ENCODE measurements at regions not wholly inside any gene's neighbourhood (a gene's known extent, or its start where the extent isn't known, plus 50 kb on each side); places are given as distances from the start of the nearest gene placed in this dataset.

DNA sequence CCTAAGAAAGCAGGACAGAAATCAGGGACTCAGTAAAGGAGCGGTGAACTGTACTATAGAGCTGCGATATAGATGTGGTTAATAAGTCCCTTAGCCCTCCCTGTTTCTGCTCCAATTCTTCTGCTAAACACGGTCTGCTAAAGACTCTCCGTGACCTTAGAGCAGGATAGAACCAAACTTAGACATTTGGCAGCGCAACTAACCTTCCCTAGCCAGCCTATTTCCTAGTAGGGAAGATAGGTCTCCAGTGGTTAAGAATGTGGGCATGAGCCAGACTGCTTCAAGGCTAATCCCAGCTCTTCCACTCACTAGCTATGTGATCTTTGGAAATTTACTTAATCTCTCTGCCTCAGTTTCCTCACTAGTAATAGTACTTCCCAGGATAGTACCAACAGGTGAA is 193.6 kb upstream of the IL12A start:
- Mint-ChIP-seq H3K27ac (no peak overlapping the region), H3K27me3 (ENCODE audit: low read depth) (peaks cover 2% of the 10 kb centered on the region), H3K9me3 (no peaks in the 10 kb centered on the region), H3K36me3 (ENCODE audit: low read depth) (no peaks in the 10 kb centered on the region), H3K4me1 (ENCODE audit: low read depth) (no peaks in the 10 kb centered on the region), H3K4me3 (no peak overlapping the region)
- DNase-seq (ENCODE audit: low spot score): no peak

DNA sequence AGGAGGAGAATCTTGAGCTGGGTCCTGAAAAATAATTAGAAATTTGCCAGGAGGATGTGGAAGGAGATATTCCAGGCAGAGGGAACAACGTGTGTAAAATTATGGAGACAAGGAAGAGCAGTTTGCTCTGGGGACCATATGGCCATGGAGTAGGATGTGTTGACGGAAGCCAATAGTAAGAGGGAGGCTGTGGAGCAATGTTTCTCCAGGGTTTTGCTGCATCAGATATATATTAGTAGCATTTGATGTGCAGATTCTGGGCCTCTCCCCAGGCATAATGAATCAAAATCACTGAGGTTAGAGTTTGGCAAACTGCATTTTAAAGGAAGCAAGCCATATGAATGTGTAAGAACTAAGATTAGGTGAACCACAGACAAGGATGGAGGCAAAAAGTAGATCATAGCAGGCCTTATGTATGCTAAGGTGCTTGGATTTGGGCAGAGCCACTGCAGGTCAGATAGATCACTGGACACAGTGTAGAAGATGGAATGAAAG is 192.9 kb upstream of the IL12A start:
- no peaks in the 10 kb centered on the region for H3K9me3 Mint-ChIP-seq
- no peaks in the 10 kb centered on the region for H3K4me1 Mint-ChIP-seq (ENCODE audit: low read depth)
- H3K4me3 Mint-ChIP-seq: no peak overlapping the region
- H3K36me3 Mint-ChIP-seq (ENCODE audit: low read depth): no peaks in the 10 kb centered on the region
- DNase-seq (ENCODE audit: low spot score): no peak
- H3K27me3 Mint-ChIP-seq (ENCODE audit: low read depth): peaks cover 2% of the 10 kb centered on the region
- no peak overlapping the region for H3K27ac Mint-ChIP-seq

DNA sequence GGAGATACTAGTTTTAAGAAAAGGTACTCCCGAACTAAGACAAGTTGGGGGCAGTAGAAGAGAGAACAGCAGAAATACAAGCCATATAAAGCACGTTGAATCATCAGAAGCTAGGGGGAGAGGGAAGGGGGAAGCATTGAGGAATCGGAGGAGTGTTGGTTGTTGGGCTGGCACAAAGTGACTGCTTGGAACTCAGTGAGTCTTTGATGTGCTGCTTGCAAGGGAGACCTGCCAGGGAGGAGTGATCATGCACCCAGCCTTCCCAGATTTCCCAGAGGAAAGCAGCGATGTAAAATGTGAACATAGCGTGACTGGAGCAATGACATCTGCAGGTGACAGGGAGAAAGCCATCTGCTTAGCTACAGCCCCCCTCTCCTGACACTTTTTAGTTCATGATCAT is 192.4 kb upstream of the IL12A start:
- Mint-ChIP-seq H3K4me1 (ENCODE audit: low read depth) (no peaks in the 10 kb centered on the region), H3K27me3 (ENCODE audit: low read depth) (peaks cover 2% of the 10 kb centered on the region), H3K27ac (no peak overlapping the region), H3K4me3 (no peak overlapping the region), H3K9me3 (no peaks in the 10 kb centered on the region), H3K36me3 (ENCODE audit: low read depth) (no peaks in the 10 kb centered on the region)
- DNase-seq (ENCODE audit: low spot score): no peak

DNA sequence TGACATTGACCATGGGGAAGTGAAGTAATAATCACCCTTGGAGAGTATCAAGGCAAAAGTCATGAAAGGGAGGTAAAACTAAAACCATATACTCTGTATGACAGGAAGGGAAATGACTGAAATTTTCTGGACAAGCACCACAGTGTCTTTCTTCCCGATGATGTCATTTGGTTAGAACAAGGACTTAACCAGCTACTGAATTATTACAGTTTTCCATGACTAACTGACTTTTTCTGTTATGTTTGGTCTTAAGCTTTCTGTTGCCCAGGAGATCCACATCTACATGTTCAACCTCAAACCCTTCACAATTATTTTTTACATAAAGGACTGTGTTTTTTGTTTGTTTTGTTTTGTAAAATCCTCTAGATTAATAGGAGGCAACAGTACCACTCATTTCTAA is 191.9 kb upstream of the IL12A start:
- H3K9me3 Mint-ChIP-seq: no peaks in the 10 kb centered on the region
- no peaks in the 10 kb centered on the region for H3K36me3 Mint-ChIP-seq (ENCODE audit: low read depth)
- no peak overlapping the region for H3K27ac Mint-ChIP-seq
- peaks cover 2% of the 10 kb centered on the region for H3K27me3 Mint-ChIP-seq (ENCODE audit: low read depth)
- no peaks in the 10 kb centered on the region for H3K4me1 Mint-ChIP-seq (ENCODE audit: low read depth)
- no peak for DNase-seq (ENCODE audit: low spot score)
- no peak overlapping the region for H3K4me3 Mint-ChIP-seq

DNA sequence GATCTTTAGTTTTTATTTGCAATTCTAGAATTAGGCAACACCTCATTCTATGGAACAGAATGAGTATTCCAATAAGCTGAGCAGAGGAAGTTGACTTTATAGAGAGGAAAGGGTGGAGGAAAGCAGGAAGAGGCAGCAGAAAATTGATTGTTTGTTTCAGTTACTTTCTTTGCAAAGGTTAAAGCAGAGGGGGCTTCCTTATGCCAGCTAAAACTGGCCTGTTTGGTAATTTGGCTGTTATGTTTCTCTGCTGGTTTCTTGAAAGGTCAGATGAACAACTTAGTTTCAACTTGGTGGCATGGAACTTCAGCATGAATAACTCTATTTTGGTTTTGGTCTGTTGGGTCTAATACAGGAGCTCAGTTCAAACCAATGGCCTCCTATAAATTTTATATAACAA is 190.9 kb upstream of the IL12A start:
- H3K4me1 Mint-ChIP-seq (ENCODE audit: low read depth): no peaks in the 10 kb centered on the region
- no peak overlapping the region for H3K27ac Mint-ChIP-seq
- H3K36me3 Mint-ChIP-seq (ENCODE audit: low read depth): no peaks in the 10 kb centered on the region
- H3K9me3 Mint-ChIP-seq: no peaks in the 10 kb centered on the region
- H3K4me3 Mint-ChIP-seq: no peak overlapping the region
- peaks cover 8% of the 10 kb centered on the region for H3K27me3 Mint-ChIP-seq (ENCODE audit: low read depth)
- DNase-seq (ENCODE audit: low spot score): no peak

DNA sequence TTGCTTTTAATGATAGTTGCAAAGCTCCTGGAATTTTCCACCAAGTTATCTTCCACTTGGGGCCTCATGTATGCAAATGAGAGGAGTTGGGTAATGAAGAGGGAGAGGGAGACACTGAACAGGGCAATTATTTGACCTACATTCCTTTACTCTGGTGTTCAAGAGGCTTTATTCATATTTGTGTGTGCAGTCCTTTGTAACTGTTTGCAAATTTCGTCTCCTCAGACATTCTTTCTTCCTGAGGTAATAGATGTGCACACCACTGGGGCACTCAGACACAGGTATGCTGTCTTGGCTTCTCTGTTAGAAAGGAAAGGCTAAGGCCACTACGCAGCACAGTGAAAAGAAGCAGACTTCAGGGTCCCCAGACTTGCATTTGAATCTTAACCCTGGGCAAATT is 189.7 kb upstream of the IL12A start:
- Mint-ChIP-seq H3K9me3 (no peaks in the 10 kb centered on the region), H3K27me3 (ENCODE audit: low read depth) (peaks cover 10% of the 10 kb centered on the region), H3K36me3 (ENCODE audit: low read depth) (no peaks in the 10 kb centered on the region), H3K27ac (no peak overlapping the region), H3K4me1 (ENCODE audit: low read depth) (no peaks in the 10 kb centered on the region), H3K4me3 (no peak overlapping the region)
- no peak for DNase-seq (ENCODE audit: low spot score)

DNA sequence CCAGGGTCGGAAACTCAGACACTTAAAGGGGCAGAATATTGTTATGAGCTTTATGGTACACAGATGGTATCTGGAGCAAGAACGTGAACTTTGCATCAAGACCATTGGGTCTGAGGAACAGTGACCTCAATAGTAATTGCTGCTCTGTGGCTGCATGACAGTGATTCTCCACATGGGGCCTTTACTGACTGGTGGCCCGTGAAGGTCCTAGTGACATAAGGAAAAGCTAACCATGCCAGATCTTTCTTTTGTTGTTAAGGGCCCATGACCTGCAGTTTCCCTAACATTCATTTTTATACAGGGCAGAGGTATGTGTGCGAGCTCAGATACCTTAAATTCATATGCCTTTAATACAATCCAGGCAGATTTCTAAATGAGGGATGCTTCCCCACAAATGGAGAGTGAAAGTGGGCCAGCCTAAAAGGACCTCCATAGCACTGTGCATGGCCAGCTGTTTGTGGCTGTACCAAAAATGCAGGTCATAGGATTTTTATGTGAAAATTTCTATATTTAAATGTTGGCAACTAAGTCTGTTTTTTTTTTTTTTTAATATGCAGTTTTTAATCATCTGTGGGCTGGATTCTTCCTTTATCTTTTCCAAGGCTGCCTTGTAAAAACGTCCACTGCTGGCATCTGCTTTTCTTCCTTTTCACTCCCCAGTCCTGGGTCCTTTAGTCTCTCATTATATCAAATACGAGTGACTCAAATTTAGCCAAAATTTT is 188.0 kb upstream of the IL12A start:
- no peaks in the 10 kb centered on the region for H3K4me1 Mint-ChIP-seq (ENCODE audit: low read depth)
- no peaks in the 10 kb centered on the region for H3K9me3 Mint-ChIP-seq
- no peak overlapping the region for H3K27ac Mint-ChIP-seq
- no peaks in the 10 kb centered on the region for H3K36me3 Mint-ChIP-seq (ENCODE audit: low read depth)
- H3K27me3 Mint-ChIP-seq (ENCODE audit: low read depth): peaks cover 10% of the 10 kb centered on the region
- H3K4me3 Mint-ChIP-seq: no peak overlapping the region
- DNase-seq (ENCODE audit: low spot score): no peak

DNA sequence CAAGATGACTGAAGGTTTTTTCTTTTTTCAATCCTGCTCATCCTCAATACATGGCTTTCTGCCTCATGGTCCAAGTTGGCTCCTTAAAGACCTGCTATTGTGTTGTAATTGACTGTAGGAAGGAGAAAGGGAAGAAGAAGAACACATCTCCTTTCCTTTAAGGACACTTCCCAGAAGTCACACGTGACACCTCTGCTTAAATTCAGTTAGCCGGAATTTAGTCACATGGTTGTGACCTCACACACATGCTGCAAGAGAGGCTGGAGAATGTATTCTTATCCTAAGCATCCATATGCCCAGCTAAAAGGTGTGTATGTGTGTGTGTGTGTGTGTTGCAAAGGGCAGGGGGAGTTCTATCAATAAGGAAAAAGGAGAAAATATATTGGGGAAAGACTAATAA is 185.8 kb upstream of the IL12A start:
- no peak overlapping the region for H3K27ac Mint-ChIP-seq
- no peaks in the 10 kb centered on the region for H3K9me3 Mint-ChIP-seq
- no peaks in the 10 kb centered on the region for H3K4me1 Mint-ChIP-seq (ENCODE audit: low read depth)
- H3K36me3 Mint-ChIP-seq (ENCODE audit: low read depth): no peaks in the 10 kb centered on the region
- no peak overlapping the region for H3K4me3 Mint-ChIP-seq
- peaks cover 8% of the 10 kb centered on the region for H3K27me3 Mint-ChIP-seq (ENCODE audit: low read depth)
- no peak for DNase-seq (ENCODE audit: low spot score)

DNA sequence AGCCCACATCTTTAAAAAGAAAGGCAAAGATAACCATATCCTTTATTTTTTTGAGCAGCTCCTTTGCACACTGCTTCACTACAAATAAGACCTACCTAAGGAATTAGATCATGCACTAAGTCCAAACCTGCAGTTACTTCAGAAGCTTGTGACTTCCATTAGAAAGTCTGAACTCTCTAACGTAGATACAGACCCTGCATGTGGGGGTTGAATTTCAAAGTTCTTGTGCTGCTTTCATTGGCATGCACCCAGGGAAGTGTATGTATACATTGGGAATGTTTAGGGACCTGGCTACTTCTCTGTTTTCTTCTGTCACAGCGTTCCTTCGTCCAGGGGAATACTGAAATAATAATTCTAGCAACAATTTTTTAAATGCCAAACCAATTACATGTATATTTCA is 185.2 kb upstream of the IL12A start:
- Mint-ChIP-seq H3K36me3 (ENCODE audit: low read depth) (no peaks in the 10 kb centered on the region), H3K27me3 (ENCODE audit: low read depth) (peaks cover 8% of the 10 kb centered on the region), H3K4me1 (ENCODE audit: low read depth) (no peaks in the 10 kb centered on the region), H3K9me3 (no peaks in the 10 kb centered on the region), H3K27ac (no peak overlapping the region), H3K4me3 (no peak overlapping the region)
- no peak for DNase-seq (ENCODE audit: low spot score)

DNA sequence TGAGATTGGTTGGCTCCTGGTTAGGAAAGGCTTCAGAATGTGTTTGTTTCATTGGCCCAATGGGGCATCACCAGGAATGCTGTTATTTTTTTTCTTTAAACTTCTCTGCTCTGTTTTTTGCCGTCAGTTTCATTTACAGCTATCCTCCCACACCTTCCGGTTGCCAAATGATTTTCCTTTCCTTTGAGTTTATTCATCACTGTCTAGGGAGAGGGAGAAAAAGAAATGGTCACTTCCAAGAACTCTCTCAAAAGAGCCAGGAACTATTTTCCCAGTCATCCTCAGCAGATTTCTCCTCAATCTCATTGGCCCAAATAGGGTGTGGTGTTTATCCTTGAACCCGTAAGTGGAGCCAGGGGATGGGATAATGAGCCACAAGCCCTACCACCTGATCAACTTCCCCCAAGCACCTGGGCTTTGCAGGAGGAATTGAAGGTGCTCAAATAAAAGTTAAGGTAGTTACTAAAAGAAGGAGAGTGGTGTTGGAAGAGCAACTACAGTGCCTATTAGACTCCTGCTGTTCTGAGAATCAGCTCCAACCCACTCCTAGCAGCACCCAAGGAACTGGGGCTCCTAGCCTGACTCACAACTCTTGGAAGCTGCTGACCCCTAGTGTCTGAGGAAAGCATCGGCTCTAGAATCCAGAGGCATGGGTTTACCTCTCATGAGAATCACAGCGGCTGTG is 183.8 kb upstream of the IL12A start:
- Mint-ChIP-seq H3K27ac (no peak overlapping the region), H3K36me3 (ENCODE audit: low read depth) (no peaks in the 10 kb centered on the region), H3K4me1 (ENCODE audit: low read depth) (no peaks in the 10 kb centered on the region), H3K9me3 (no peaks in the 10 kb centered on the region), H3K4me3 (no peak overlapping the region), H3K27me3 (ENCODE audit: low read depth) (peaks cover 8% of the 10 kb centered on the region)
- peak; percentile 25 for DNase-seq (ENCODE audit: low spot score)

DNA sequence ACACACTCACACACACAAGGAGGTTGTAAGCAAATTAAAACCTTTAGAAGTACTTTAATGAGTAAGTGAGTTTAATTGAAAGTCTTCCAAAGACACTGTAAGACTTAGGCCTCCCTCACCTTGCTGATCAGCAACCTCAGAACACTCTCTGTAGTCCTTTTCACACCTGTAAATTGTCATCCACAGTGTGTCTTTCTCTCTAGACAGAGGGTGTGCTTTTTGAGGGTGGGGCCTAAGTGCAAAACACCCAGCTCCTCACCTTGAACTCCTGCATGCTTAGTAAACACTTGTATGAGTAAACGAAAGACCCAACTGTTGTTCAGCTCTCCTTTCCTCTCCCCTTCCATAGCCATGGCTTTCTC is 183.2 kb upstream of the IL12A start:
- Mint-ChIP-seq H3K36me3 (ENCODE audit: low read depth) (no peaks in the 10 kb centered on the region), H3K27ac (no peak overlapping the region), H3K4me1 (ENCODE audit: low read depth) (no peaks in the 10 kb centered on the region), H3K4me3 (no peak overlapping the region), H3K9me3 (no peaks in the 10 kb centered on the region), H3K27me3 (ENCODE audit: low read depth) (peaks cover 8% of the 10 kb centered on the region)
- no peak for DNase-seq (ENCODE audit: low spot score)

DNA sequence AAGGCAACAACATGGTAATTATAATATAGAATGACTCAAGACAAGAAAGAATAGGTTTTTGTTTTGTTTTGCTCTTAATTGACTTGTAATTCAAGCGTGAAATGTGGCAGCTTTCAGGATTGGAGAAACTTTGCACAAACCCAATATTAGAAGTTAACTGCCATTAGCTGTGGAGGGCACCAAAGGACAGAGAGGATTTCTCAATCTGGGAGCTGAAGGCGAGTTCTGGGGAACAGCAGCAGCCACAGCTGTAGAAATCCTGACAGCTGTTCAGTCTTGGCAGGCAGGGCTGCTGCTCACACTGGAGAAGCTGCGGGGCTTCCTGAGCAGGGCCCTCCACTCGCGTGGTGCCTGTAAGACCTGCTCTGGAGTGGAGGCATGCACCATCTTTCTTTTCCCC is 182.2 kb upstream of the IL12A start:
- DNase-seq (ENCODE audit: low spot score): no peak

DNA sequence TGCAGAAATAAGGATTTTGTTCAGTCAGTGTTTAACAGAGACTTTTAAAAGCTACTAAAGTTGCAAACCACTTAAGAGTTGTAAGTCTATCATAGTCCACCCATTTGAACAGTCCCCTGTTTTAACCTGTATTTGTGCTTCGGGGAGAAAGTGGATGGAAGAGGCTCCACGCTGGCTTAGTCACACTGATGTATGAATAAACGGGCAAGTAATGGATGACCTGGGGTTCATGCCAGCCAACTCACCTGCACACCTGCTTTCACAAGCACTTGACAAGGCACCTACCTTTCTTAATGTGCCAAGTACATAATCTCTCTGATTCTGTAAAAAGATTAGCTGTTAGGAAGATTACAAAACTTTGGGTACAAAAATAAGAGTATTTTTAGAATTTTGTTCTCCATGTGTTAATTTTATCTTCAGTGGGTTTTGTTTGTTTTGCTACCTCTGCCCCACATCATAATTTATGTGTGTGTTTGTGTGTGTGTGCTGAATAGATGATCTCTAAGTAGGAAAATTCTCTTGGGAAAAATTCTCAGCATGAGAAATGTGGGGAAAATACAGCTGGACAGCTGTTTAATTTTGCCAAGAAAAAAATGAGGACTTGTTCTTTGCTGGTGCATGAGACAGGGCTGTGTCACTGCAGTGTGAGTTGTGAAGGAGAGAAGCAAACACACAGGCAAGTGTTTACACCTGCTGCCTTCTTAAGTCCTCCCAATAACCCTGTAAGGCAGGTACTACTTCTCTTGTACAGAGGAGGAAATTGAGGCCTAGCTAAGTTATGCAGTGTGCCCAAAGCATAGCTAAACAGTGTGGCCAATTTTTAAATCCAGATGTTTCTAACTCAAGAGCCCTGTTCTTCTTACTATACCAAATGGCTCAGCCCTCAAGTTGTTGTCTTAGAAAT is 181.2 kb upstream of the IL12A start:
- H3K27ac Mint-ChIP-seq: no peak overlapping the region
- H3K4me3 Mint-ChIP-seq: no peak overlapping the region
- no peaks in the 10 kb centered on the region for H3K9me3 Mint-ChIP-seq
- DNase-seq (ENCODE audit: low spot score): no peak
- peaks cover 6% of the 10 kb centered on the region for H3K27me3 Mint-ChIP-seq (ENCODE audit: low read depth)
- no peaks in the 10 kb centered on the region for H3K4me1 Mint-ChIP-seq (ENCODE audit: low read depth)
- H3K36me3 Mint-ChIP-seq (ENCODE audit: low read depth): no peaks in the 10 kb centered on the region

More for the DNA sequence above, 182.2 kb upstream of the IL12A start:
- H3K9me3 Mint-ChIP-seq: no peaks in the 10 kb centered on the region
- H3K4me3 Mint-ChIP-seq: no peak overlapping the region
- peaks cover 8% of the 10 kb centered on the region for H3K27me3 Mint-ChIP-seq (ENCODE audit: low read depth)
- no peaks in the 10 kb centered on the region for H3K36me3 Mint-ChIP-seq (ENCODE audit: low read depth)
- H3K27ac Mint-ChIP-seq: no peak overlapping the region
- H3K4me1 Mint-ChIP-seq (ENCODE audit: low read depth): no peaks in the 10 kb centered on the region

Measured in T-helper 2 cell treated with Interferon-gamma antibody and Interleukin-4, amounts not matched to agents 5 μg/mL and 100 μg/mL, for 36 hours (primary cell).